Endothelial cell of umbilical vein (primary cell): ENCODE measurements at regions not wholly inside any gene's neighbourhood (a gene's known extent, or its start where the extent isn't known, plus 50 kb on each side); places are given as distances from the start of the nearest gene placed in this dataset.

ENCODE experiments used
- CTCF ChIP-seq, 2 donors: IDR thresholded peaks; 1 replicate in 1 of 2; 2 replicates in 1 of 2; pipeline ENCODE4 v1.5.1; 2011; ENCODE audit warnings: low read length in 2 of 2, mild to moderate bottlenecking in 2 of 2, moderate library complexity in 2 of 2, control low read depth in 1 of 2, inconsistent platforms in 1 of 2, low read depth in 1 of 2; ENCODE audit not compliant: insufficient read depth in 1 of 2; ENCODE audit errors: extremely low read depth in 1 of 2
- EZH2 ChIP-seq: IDR thresholded peaks from 2 replicates; pipeline ENCODE4 v1.6.1; 2012; ENCODE audit warnings: borderline replicate concordance, low read depth, mild to moderate bottlenecking, moderate library complexity, low read length, inconsistent platforms; ENCODE audit not compliant: severe bottlenecking
- GATA2 ChIP-seq: IDR thresholded peaks from 2 replicates; pipeline ENCODE4 v1.7.0; 2011; ENCODE audit warnings: low read depth, mild to moderate bottlenecking, moderate library complexity, mixed read lengths, low read length; ENCODE audit not compliant: insufficient read length, insufficient read depth
- JUN ChIP-seq: IDR thresholded peaks from 2 replicates; pipeline ENCODE4 v1.6.1; 2011; ENCODE audit warnings: borderline replicate concordance, low read depth; ENCODE audit not compliant: insufficient read length, insufficient read depth
- MAX ChIP-seq: IDR thresholded peaks from 2 replicates; pipeline ENCODE4 v1.6.1; 2011; ENCODE audit not compliant: insufficient read depth, insufficient read length
- MYC ChIP-seq: IDR thresholded peaks from one replicate; pipeline ENCODE4 v1.6.1; 2011; ENCODE audit warnings: mild to moderate bottlenecking, low read depth, low read length
- POLR2A ChIP-seq: IDR thresholded peaks from 2 replicates; pipeline ENCODE4 v1.6.1; 2012; ENCODE audit warnings: low read depth, mild to moderate bottlenecking, control low read depth, low read length
- POLR2AphosphoS5 ChIP-seq: IDR thresholded peaks from 2 replicates; pipeline ENCODE4 v1.6.1; 2012; ENCODE audit warnings: low read depth, mild to moderate bottlenecking, control low read depth, low read length, moderate library complexity; ENCODE audit not compliant: insufficient read depth

- no peak for TF ChIP-seq POLR2A
- TF ChIP-seq CTCF (IDR thresholded peaks at IDR 0.05; ENCODE audit: extremely low read depth in 1 of 2, insufficient read depth in 1 of 2, low read depth in 1 of 2, low read length in 2 of 2), result no peak
- TF ChIP-seq POLR2AphosphoS5, result no peak
- TF ChIP-seq JUN, result no peak
- TF ChIP-seq EZH2, result no peak
- no peak for TF ChIP-seq MYC
- no peak for TF ChIP-seq MAX
- TF ChIP-seq GATA2, result no peak
Measured at GRCh38 chr1:55604749-55605148, 389.6 kb upstream of the USP24 start.
